Tibial nerve (tissue), 4 donors: ENCODE measurements at regions not wholly inside any gene's neighbourhood (a gene's known extent, or its start where the extent isn't known, plus 50 kb on each side); places are given as distances from the start of the nearest gene placed in this dataset.

Source experiments
- EP300 ChIP-seq, 2 donors: sonication (generic); formaldehyde crosslinking; IDR thresholded peaks; one replicate each; pipeline ENCODE4 v1.6.1; 2017; ENCODE audit warnings: antibody characterized with exemption in 2 of 2, mild to moderate bottlenecking in 1 of 2
- TF ChIP-seq, protein P1 (sequence below), 5 experiments: fragments of 200-600 bp in 3 of 5; fragments of 450-650 bp in 2 of 5; sonication (generic) in 3 of 5; IDR thresholded peaks; one replicate each; pipeline ENCODE4 v1.5.1; 2016 to 2019; ENCODE audit warnings: antibody characterized with exemption in 5 of 5, mild to moderate bottlenecking in 3 of 5, moderate library complexity in 2 of 5

DNA sequence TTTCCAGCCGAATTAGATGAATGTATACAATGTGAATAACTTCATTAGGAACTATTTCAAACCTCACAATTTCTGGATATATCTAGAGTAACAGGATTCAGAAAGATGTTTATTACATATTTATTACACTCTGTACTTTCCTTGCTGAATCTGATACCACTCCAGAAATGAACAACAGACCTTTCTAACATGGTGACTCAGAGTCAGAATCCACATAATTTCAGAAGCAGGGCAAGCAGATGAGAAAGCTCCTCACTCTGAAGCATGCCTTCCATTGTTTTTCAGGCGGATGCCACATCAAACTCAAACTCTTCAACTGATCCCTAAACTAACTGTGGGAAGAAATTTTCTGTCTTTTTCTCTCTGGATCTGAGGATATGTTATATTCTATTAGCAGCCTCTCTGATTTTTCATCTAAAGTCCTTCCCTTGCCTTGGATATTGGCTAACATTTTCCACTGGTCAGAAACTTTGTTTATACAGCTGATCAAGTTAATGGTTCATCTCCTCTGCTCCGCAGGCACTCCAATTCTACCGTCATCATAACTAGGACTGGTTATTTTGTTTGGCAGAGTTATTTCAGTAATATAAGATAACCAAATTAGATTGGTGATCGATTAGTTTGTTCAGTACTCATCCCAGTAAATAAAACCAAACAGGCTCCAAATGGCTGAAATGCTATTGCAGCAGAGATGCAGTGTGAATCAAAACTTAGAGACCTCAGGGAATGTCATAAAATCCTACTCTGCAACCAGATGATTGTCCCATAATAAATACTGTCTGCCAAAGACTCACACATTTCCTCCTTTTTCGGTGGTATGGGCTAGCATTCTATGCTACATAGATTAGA, 556.0 kb downstream of the EBF1 start:
- TF ChIP-seq, protein P1, sequence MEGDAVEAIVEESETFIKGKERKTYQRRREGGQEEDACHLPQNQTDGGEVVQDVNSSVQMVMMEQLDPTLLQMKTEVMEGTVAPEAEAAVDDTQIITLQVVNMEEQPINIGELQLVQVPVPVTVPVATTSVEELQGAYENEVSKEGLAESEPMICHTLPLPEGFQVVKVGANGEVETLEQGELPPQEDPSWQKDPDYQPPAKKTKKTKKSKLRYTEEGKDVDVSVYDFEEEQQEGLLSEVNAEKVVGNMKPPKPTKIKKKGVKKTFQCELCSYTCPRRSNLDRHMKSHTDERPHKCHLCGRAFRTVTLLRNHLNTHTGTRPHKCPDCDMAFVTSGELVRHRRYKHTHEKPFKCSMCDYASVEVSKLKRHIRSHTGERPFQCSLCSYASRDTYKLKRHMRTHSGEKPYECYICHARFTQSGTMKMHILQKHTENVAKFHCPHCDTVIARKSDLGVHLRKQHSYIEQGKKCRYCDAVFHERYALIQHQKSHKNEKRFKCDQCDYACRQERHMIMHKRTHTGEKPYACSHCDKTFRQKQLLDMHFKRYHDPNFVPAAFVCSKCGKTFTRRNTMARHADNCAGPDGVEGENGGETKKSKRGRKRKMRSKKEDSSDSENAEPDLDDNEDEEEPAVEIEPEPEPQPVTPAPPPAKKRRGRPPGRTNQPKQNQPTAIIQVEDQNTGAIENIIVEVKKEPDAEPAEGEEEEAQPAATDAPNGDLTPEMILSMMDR (IDR thresholded peaks at IDR 0.05): no peak
- TF ChIP-seq EP300 (IDR thresholded peaks at IDR 0.05): peak in 1 of 2 donors; percentile 79
